Upper lobe of left lung (tissue), 6 donors: ENCODE measurements at regions not wholly inside any gene's neighbourhood (a gene's known extent, or its start where the extent isn't known, plus 50 kb on each side); places are given as distances from the start of the nearest gene placed in this dataset.
"Not testable (repeated sequence)": the region's sequence is repeated elsewhere in the genome, so short reads cannot be mapped to it uniquely, and the experiment has no call there.

Experiments
- ATAC-seq, 2 donors: fragments of 200-7000 bp; cut with Tn5 transposase; one replicate each; pipeline ENCODE4 v1.9.1; 2022; ENCODE audit warnings: mild to moderate bottlenecking in 2 of 2, moderate library complexity in 2 of 2; ENCODE audit not compliant: low FRiP score in 2 of 2
- DNase-seq, 2 donors: peaks; one replicate each; pipeline ENCODE4 v3.0.0-alpha.2; 2019 to 2020
- H3K27ac ChIP-seq, 4 donors: fragments of 200-600 bp; sonication (generic); one replicate each; pipeline ENCODE4 v1.5.1; 2016 to 2019
- H3K27me3 ChIP-seq, 4 donors: fragments of 200-600 bp; sonication (generic); one replicate each; pipeline ENCODE4 v1.5.1; 2017 to 2019
- H3K36me3 ChIP-seq, 4 donors: fragments of 200-600 bp; sonication (generic); one replicate each; pipeline ENCODE4 v1.5.1; 2016 to 2019
- H3K4me1 ChIP-seq, 4 donors: fragments of 200-600 bp; sonication (generic); one replicate each; pipeline ENCODE4 v1.5.1; 2018 to 2019
- H3K4me3 ChIP-seq, 4 donors: fragments of 200-600 bp; sonication (generic); one replicate each; pipeline ENCODE4 v1.5.1; 2017 to 2019; ENCODE audit warnings: mild to moderate bottlenecking in 2 of 4, moderate library complexity in 1 of 4
- H3K9me3 ChIP-seq, 4 donors: fragments of 200-600 bp; sonication (generic); one replicate each; pipeline ENCODE4 v1.5.1; 2018 to 2019
- EP300 ChIP-seq, 4 donors: sonication (generic); formaldehyde crosslinking; IDR thresholded peaks; one replicate each; pipeline ENCODE4 v1.5.1; 2017; ENCODE audit warnings: antibody characterized with exemption in 4 of 4, control low read depth in 2 of 4
- POLR2A ChIP-seq, 4 donors: fragments of 450-650 bp; IDR thresholded peaks; one replicate each; pipeline ENCODE4 v1.5.1; 2016 to 2017; ENCODE audit warnings: antibody characterized with exemption in 4 of 4, mild to moderate bottlenecking in 2 of 4
- POLR2AphosphoS5 ChIP-seq, 2 donors: sonication (generic); formaldehyde crosslinking; IDR thresholded peaks; one replicate each; pipeline ENCODE4 v1.5.1; 2017; ENCODE audit warnings: antibody characterized with exemption in 2 of 2
- WGBS, 2 donors: methylation state at CpG; one replicate each; pipeline ENCODE4 v1.1.5; 2017 to 2018; 5-methylcytosine and 5-hydroxymethylcytosine counted together
- TF ChIP-seq, protein P1 (sequence below), 6 experiments: fragments of 450-650 bp in 4 of 6; fragments of 200-600 bp in 2 of 6; sonication (generic) in 2 of 6; IDR thresholded peaks; one replicate each; pipeline ENCODE4 v1.5.1; 2016 to 2019; ENCODE audit warnings: antibody characterized with exemption in 6 of 6
- donor health status: DM: no; HTN: no; CAD: no; lungs with moderate emphysema.
- donor health status: DM: no; HTN: yes; CAD: no; lungs with severe emphysema.

GRCh38 chr13:44834404-44834803 lies 154.9 kb downstream of the NUFIP1 start:
- no peak for TF ChIP-seq EP300 (IDR thresholded peaks at IDR 0.05)
- TF ChIP-seq POLR2A (IDR thresholded peaks at IDR 0.05): no peak
- TF ChIP-seq, protein P1, sequence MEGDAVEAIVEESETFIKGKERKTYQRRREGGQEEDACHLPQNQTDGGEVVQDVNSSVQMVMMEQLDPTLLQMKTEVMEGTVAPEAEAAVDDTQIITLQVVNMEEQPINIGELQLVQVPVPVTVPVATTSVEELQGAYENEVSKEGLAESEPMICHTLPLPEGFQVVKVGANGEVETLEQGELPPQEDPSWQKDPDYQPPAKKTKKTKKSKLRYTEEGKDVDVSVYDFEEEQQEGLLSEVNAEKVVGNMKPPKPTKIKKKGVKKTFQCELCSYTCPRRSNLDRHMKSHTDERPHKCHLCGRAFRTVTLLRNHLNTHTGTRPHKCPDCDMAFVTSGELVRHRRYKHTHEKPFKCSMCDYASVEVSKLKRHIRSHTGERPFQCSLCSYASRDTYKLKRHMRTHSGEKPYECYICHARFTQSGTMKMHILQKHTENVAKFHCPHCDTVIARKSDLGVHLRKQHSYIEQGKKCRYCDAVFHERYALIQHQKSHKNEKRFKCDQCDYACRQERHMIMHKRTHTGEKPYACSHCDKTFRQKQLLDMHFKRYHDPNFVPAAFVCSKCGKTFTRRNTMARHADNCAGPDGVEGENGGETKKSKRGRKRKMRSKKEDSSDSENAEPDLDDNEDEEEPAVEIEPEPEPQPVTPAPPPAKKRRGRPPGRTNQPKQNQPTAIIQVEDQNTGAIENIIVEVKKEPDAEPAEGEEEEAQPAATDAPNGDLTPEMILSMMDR (IDR thresholded peaks at IDR 0.05): no peak
- no peak for TF ChIP-seq POLR2AphosphoS5 (IDR thresholded peaks at IDR 0.05)
- H3K27me3 ChIP-seq: no peaks in the 10 kb centered on the region
- DNase-seq: no peak
- WGBS, 2 donors: 77 to 84% methylated on average over 4 of the region's 4 CpGs
- no peak overlapping the region for H3K27ac ChIP-seq
- H3K4me1 ChIP-seq: no peaks in the 10 kb centered on the region
- H3K9me3 ChIP-seq: no peaks in the 10 kb centered on the region
- no peak overlapping the region for H3K4me3 ChIP-seq
- no peak for ATAC-seq
- H3K36me3 ChIP-seq: no peaks in the 10 kb centered on the region

GRCh38 chr13:44833626-44834025 lies 155.6 kb downstream of the NUFIP1 start:
- Histone ChIP-seq H3K36me3 (no peaks in the 10 kb centered on the region), H3K4me1 (no peaks in the 10 kb centered on the region), H3K27ac (no peak overlapping the region), H3K9me3 (no peaks in the 10 kb centered on the region), H3K4me3 (no peak overlapping the region), H3K27me3 (no peaks in the 10 kb centered on the region)
- 96 to 97% methylated on average over 7 of the region's 7 CpGs for WGBS, 2 donors
- no peak for TF ChIP-seq POLR2AphosphoS5 (IDR thresholded peaks at IDR 0.05)
- TF ChIP-seq, protein P1 (IDR thresholded peaks at IDR 0.05): no peak
- TF ChIP-seq EP300 (IDR thresholded peaks at IDR 0.05): no peak
- no peak for TF ChIP-seq POLR2A (IDR thresholded peaks at IDR 0.05)
- DNase-seq: peak in 1 of 2 donors; percentile 38
- ATAC-seq: no peak

- Histone ChIP-seq H3K36me3 (no peaks in the 10 kb centered on the region), H3K4me3 (no peak overlapping the region), H3K27ac (no peak overlapping the region), H3K27me3 (no peaks in the 10 kb centered on the region), H3K4me1 (no peaks in the 10 kb centered on the region), H3K9me3 (no peaks in the 10 kb centered on the region)
- 71 to 79% methylated on average over 4 of the region's 4 CpGs for WGBS, 2 donors
- ATAC-seq (no peak), DNase-seq (no peak)
- no peak for TF ChIP-seq POLR2A (IDR thresholded peaks at IDR 0.05)
- TF ChIP-seq, protein P1 (IDR thresholded peaks at IDR 0.05): no peak
- TF ChIP-seq EP300 (IDR thresholded peaks at IDR 0.05): no peak
- TF ChIP-seq POLR2AphosphoS5 (IDR thresholded peaks at IDR 0.05): no peak
Observed at GRCh38 chr13:44833139-44833538, 156.1 kb downstream of the NUFIP1 start.

DNA sequence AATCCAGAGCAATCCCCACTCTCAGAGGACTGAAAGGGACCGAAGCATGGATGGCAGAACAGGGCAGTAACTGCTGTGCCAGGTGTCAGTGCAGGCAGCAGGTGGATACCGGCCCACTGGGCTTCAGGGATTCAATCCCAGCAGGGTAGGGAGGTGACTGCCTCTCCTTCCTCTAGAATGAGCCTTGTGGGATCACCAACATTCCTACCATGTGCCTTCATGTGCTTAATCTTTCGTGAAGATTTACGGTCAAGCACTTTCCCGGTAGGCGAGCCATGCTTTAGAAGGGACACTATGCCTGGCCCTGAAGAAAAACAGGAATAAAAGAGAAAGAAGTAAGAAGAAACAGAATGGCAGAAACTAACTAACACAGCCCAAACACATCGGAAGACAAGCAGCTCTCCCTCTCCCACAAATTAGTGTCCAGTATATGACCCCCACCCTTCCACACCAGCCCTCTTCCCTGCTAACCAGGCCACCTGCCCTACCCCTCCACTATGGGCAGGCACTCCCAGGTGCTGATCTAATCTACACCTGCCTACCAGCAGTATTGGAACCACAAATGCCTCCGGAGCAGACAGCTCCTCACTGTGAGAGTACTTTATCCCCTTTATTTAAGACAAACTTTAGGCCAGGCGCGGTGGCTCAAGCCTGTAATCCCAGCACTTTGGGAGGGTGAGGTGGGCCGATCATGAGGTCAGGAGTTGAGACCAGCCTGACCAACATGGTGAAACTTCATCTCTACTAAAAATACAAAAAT lies 162.5 kb downstream of the NUFIP1 start:
- H3K27ac ChIP-seq: no peak overlapping the region
- no peaks in the 10 kb centered on the region for H3K9me3 ChIP-seq
- DNase-seq: no peak
- H3K4me1 ChIP-seq: no peaks in the 10 kb centered on the region
- ATAC-seq: no peak
- no peaks in the 10 kb centered on the region for H3K36me3 ChIP-seq
- TF ChIP-seq, protein P1 (IDR thresholded peaks at IDR 0.05): no peak
- no peak for TF ChIP-seq POLR2AphosphoS5 (IDR thresholded peaks at IDR 0.05)
- no peak for TF ChIP-seq EP300 (IDR thresholded peaks at IDR 0.05)
- no peak for TF ChIP-seq POLR2A (IDR thresholded peaks at IDR 0.05)
- 95% methylated on average over 9 to 11 of the region's 11 CpGs for WGBS, 2 donors
- no peaks in the 10 kb centered on the region for H3K27me3 ChIP-seq
- H3K4me3 ChIP-seq: no peak overlapping the region

GRCh38 chr13:44825953-44826352 lies 163.3 kb downstream of the NUFIP1 start:
- WGBS, 2 donors: 93% methylated on average over 3 to 5 of the region's 5 CpGs
- DNase-seq (no peak), ATAC-seq (no peak)
- Histone ChIP-seq H3K4me1 (no peaks in the 10 kb centered on the region), H3K27ac (no peak overlapping the region), H3K36me3 (no peaks in the 10 kb centered on the region), H3K9me3 (no peaks in the 10 kb centered on the region), H3K4me3 (no peak overlapping the region), H3K27me3 (no peaks in the 10 kb centered on the region)
- no peak for TF ChIP-seq EP300 (IDR thresholded peaks at IDR 0.05)

DNA sequence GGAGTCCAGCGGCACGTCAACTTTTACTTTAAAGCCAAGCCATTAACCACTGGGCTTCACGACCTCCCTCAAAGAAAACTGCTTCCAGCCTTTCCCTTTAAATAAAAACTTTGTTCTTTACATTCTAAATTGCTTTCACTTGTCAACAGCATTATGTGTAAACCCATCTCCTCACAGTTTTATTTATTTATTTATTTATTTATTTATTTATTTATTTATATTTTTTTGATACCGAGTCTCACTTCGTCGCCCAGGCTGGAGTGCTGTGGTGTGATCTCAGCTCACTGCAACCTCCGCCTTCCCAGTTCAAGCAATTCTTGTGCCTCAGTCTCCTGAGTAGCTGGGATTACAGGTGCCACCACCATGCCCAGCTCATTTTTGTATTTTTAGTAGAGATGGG lies 165.7 kb downstream of the NUFIP1 start:
- not testable (repeated sequence) for H3K36me3 ChIP-seq, H3K4me1 ChIP-seq, ATAC-seq, H3K27ac ChIP-seq, H3K4me3 ChIP-seq, H3K27me3 ChIP-seq, DNase-seq, H3K9me3 ChIP-seq
- WGBS, 2 donors: 94 to 99% methylated on average over 7 of the region's 7 CpGs
